ENCODE measurements at regions not wholly inside any gene's neighbourhood (a gene's known extent, or its start where the extent isn't known, plus 50 kb on each side); places are given as distances from the start of the nearest gene placed in this dataset.

DNA sequence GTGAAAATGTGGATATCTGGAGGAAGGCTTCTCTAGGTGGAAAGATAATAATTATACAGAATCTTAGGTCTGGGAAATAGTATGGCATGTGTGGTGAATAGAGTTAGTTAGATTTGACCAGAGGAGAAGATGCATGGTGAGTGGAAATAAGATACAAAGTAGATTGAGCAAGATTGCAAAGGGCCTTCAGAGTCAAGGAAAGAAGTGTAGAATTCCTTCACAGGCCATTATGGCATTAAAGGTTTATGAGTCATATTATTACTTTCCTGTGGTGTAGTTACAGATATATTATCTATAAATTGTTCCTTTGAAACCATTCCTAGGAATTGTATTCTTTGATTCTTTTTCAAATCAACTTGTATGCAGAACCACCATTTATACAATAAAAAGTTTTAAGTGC is 660.3 kb downstream of the SI start:
- intact Hi-C loops (cut with DNase I): no loop called here
- no peak for DNase-seq
- Histone ChIP-seq H3K36me3 (no peaks in the 10 kb centered on the region), H3K27me3 (no peaks in the 10 kb centered on the region), H3K27ac (no peak overlapping the region), H3K4me3 (no peak overlapping the region), H3K4me1 (no peaks in the 10 kb centered on the region), H3K9me3 (peaks cover 0 to 2% (median 0%) of the 10 kb centered on the region in 12 donors)
- ATAC-seq: no peak
- no peak for TF ChIP-seq POLR2A (IDR thresholded peaks at IDR 0.05)
- TF ChIP-seq CTCF (IDR thresholded peaks at IDR 0.05): no peak

DNA sequence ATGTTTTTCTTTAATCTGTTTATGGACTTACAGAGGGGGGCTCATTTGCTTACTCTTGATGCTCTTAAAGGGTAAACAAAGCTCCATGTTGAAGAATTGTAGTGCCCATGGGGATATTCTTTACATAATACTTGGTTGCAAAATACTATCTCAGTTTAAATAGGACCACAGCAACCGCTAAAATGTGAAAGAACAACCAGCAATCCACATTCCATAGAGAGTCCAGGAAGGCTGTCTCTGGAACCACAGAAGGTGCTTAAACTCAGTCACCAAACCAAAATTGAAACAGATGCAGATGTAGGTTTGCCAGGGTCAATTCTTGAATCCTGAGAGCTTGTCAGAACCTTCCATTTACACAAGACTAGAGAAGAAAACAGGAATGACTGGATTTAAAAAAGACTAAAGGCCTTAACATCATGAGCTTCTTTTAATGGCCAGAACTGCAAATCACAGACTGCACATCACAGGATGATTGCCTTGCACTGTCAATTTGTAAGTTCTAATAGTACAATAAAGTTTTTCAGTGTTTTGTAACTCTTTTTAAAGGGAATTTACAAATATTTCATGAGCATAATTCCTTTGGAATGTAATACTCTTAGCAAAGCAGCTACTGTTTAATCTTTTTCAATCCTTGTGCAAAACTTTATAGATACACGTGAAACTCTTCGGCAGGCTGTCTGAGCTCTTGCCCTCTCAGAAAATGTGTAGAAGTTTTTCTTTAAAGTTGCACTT is 661.6 kb downstream of the SI start:
- Histone ChIP-seq H3K4me3 (no peak overlapping the region), H3K27ac (no peak overlapping the region), H3K27me3 (no peaks in the 10 kb centered on the region), H3K36me3 (no peaks in the 10 kb centered on the region), H3K9me3 (peaks cover 0 to 3% (median 0%) of the 10 kb centered on the region in 12 donors), H3K4me1 (no peaks in the 10 kb centered on the region)
- intact Hi-C loops (cut with DNase I): no loop called here
- WGBS, 4 donors: 66 to 72% (median 70%) methylated on average over 3 of the region's 3 CpGs
- no peak for ATAC-seq
- no peak for DNase-seq
- no peak for TF ChIP-seq POLR2A (IDR thresholded peaks at IDR 0.05)
- TF ChIP-seq CTCF (IDR thresholded peaks at IDR 0.05): no peak

GRCh38 chr3:164408326-164408725 is 670.0 kb downstream of the SI start:
- no peak for DNase-seq
- no peaks in the 10 kb centered on the region for H3K4me1 ChIP-seq
- 81 to 90% (median 87%) methylated on average over 1 of the region's 1 CpG for WGBS, 4 donors
- peaks cover 0 to 7% (median 0%) of the 10 kb centered on the region in 12 donors for H3K9me3 ChIP-seq
- H3K36me3 ChIP-seq: no peaks in the 10 kb centered on the region
- TF ChIP-seq POLR2A (IDR thresholded peaks at IDR 0.05) (no peak), CTCF (IDR thresholded peaks at IDR 0.05) (no peak)
- intact Hi-C loops (cut with DNase I): no loop called here
- no peak for ATAC-seq
- H3K4me3 ChIP-seq: no peak overlapping the region
- no peaks in the 10 kb centered on the region for H3K27me3 ChIP-seq
- no peak overlapping the region for H3K27ac ChIP-seq

GRCh38 chr3:164407111-164407510 is 671.2 kb downstream of the SI start:
- H3K36me3 ChIP-seq: no peaks in the 10 kb centered on the region

More at GRCh38 chr3:164407111-164407510, 671.2 kb downstream of the SI start:
- DNase-seq: no peak
- Histone ChIP-seq H3K27ac (no peak overlapping the region), H3K9me3 (peaks cover 0 to 7% (median 0%) of the 10 kb centered on the region in 12 donors), H3K4me3 (no peak overlapping the region), H3K4me1 (no peaks in the 10 kb centered on the region), H3K27me3 (no peaks in the 10 kb centered on the region)
- TF ChIP-seq CTCF (IDR thresholded peaks at IDR 0.05) (no peak), POLR2A (IDR thresholded peaks at IDR 0.05) (no peak)
- WGBS, 4 donors: 59 to 72% (median 60%) methylated on average over 3 of the region's 3 CpGs
- ATAC-seq: no peak
- intact Hi-C loops (cut with DNase I): no loop called here

All from heart left ventricle (tissue), 16 donors.